GM20000 (cell line): ENCODE measurements at regions not wholly inside any gene's neighbourhood (a gene's known extent, or its start where the extent isn't known, plus 50 kb on each side); places are given as distances from the start of the nearest gene placed in this dataset.

Experiments used
- DNase-seq: peaks from one replicate; pipeline ENCODE4 v3.0.0; 2012; ENCODE audit warnings: low spot score
- CTCF ChIP-seq: IDR thresholded peaks from 2 replicates; pipeline ENCODE4 v1.5.1; 2012; ENCODE audit warnings: mild to moderate bottlenecking, control low read depth; ENCODE audit errors: extremely low read depth, missing control alignments

- no peak for DNase-seq
- no peak for TF ChIP-seq CTCF
Observed at GRCh38 chr20:23230766-23231385, 119.7 kb upstream of the NXT1 start.

- DNase-seq = no peak
- no peak for TF ChIP-seq CTCF
Observed at GRCh38 chr20:23229989-23230388, 120.6 kb upstream of the NXT1 start.

GRCh38 chr20:23228912-23229311 is 121.7 kb upstream of the NXT1 start:
- TF ChIP-seq CTCF = no peak
- DNase-seq = no peak

GRCh38 chr20:23227976-23228375 is 122.6 kb upstream of the NXT1 start:
- DNase-seq = no peak
- TF ChIP-seq CTCF = no peak

GRCh38 chr20:23227274-23227673 is 123.3 kb upstream of the NXT1 start:
- no peak for TF ChIP-seq CTCF
- DNase-seq = no peak

- no peak for TF ChIP-seq CTCF
- no peak for DNase-seq
Observed at GRCh38 chr20:23226612-23227265, 123.9 kb upstream of the NXT1 start.

- no peak for DNase-seq
- TF ChIP-seq CTCF = no peak
Observed at GRCh38 chr20:23225407-23226060, 125.1 kb upstream of the NXT1 start.
